H7 (cell line): ENCODE measurements at regions not wholly inside any gene's neighbourhood (a gene's known extent, or its start where the extent isn't known, plus 50 kb on each side); places are given as distances from the start of the nearest gene placed in this dataset.
"Not testable (repeated sequence)": the region's sequence is repeated elsewhere in the genome, so short reads cannot be mapped to it uniquely, and the experiment has no call there.

Experiments used
- DNase-seq: peaks from one replicate; pipeline ENCODE4 v3.0.0; 2012
- H3K27me3 ChIP-seq: 2 replicates; pipeline ENCODE4 v1.6.0; 2011; ENCODE audit warnings: mild to moderate bottlenecking, low read length; ENCODE audit not compliant: control insufficient read depth, insufficient read depth
- H3K36me3 ChIP-seq: replicated peaks from 2 replicates; pipeline ENCODE4 v1.5.1; 2011; ENCODE audit warnings: low read length; ENCODE audit not compliant: control insufficient read depth, insufficient read depth
- H3K4me3 ChIP-seq: 2 replicates; pipeline ENCODE4 v1.5.1; 2011; ENCODE audit warnings: low read depth, mild to moderate bottlenecking, control low read depth, low read length, moderate library complexity; ENCODE audit not compliant: insufficient read depth

- DNase-seq: no peak
- no peaks in the 10 kb centered on the region for H3K36me3 ChIP-seq
Observed at GRCh38 chr4:12924253-12924652, 559.9 kb downstream of the RAB28 start.

GRCh38 chr4:12912896-12913418 is 571.2 kb downstream of the RAB28 start:
- no peaks in the 10 kb centered on the region for H3K36me3 ChIP-seq
- H3K4me3 ChIP-seq: no peak overlapping the region
- no peaks in the 10 kb centered on the region for H3K27me3 ChIP-seq
- no peak for DNase-seq

More at GRCh38 chr4:12924253-12924652, 559.9 kb downstream of the RAB28 start:
- H3K27me3 ChIP-seq: no peaks in the 10 kb centered on the region
- H3K4me3 ChIP-seq: no peak overlapping the region

GRCh38 chr4:12911750-12912358 is 572.3 kb downstream of the RAB28 start:
- Histone ChIP-seq H3K36me3 (no peaks in the 10 kb centered on the region), H3K4me3 (no peak overlapping the region), H3K27me3 (no peaks in the 10 kb centered on the region)
- no peak for DNase-seq

GRCh38 chr4:12903640-12904039 is 580.5 kb downstream of the RAB28 start:
- not testable (repeated sequence) for DNase-seq, H3K36me3 ChIP-seq, H3K4me3 ChIP-seq, H3K27me3 ChIP-seq

GRCh38 chr4:12902735-12903134 is 581.4 kb downstream of the RAB28 start:
- no peak for DNase-seq
- Histone ChIP-seq H3K27me3 (no peaks in the 10 kb centered on the region), H3K36me3 (no peaks in the 10 kb centered on the region), H3K4me3 (no peak overlapping the region)

GRCh38 chr4:12897954-12898353 is 586.2 kb downstream of the RAB28 start:
- no peaks in the 10 kb centered on the region for H3K27me3 ChIP-seq
- no peaks in the 10 kb centered on the region for H3K36me3 ChIP-seq
- no peak for DNase-seq
- no peak overlapping the region for H3K4me3 ChIP-seq

- H3K27me3 ChIP-seq: no peaks in the 10 kb centered on the region
- no peak overlapping the region for H3K4me3 ChIP-seq
- DNase-seq: no peak
- H3K36me3 ChIP-seq: no peaks in the 10 kb centered on the region
Observed at GRCh38 chr4:12894062-12894461, 590.1 kb downstream of the RAB28 start.

- no peaks in the 10 kb centered on the region for H3K27me3 ChIP-seq
- H3K36me3 ChIP-seq: no peaks in the 10 kb centered on the region
- DNase-seq: no peak
- H3K4me3 ChIP-seq: no peak overlapping the region
Observed at GRCh38 chr4:12889054-12889453, 595.1 kb downstream of the RAB28 start.

- Histone ChIP-seq H3K36me3 (no peaks in the 10 kb centered on the region), H3K4me3 (no peak overlapping the region), H3K27me3 (no peaks in the 10 kb centered on the region)
- DNase-seq: peak; percentile 14
Observed at GRCh38 chr4:12884846-12885796, 599.0 kb downstream of the RAB28 start.

GRCh38 chr4:12881945-12882584 is 602.1 kb downstream of the RAB28 start:
- no peak overlapping the region for H3K4me3 ChIP-seq
- no peaks in the 10 kb centered on the region for H3K36me3 ChIP-seq
- no peaks in the 10 kb centered on the region for H3K27me3 ChIP-seq
- DNase-seq: no peak

GRCh38 chr4:12880844-12881243 is 603.3 kb downstream of the RAB28 start:
- Histone ChIP-seq H3K4me3 (no peak overlapping the region), H3K36me3 (no peaks in the 10 kb centered on the region), H3K27me3 (no peaks in the 10 kb centered on the region)
- no peak for DNase-seq

GRCh38 chr4:12879496-12879895 is 604.6 kb downstream of the RAB28 start:
- Histone ChIP-seq H3K36me3 (no peaks in the 10 kb centered on the region), H3K27me3 (no peaks in the 10 kb centered on the region), H3K4me3 (no peak overlapping the region)
- DNase-seq: no peak

GRCh38 chr4:12875640-12876243 is 608.4 kb downstream of the RAB28 start:
- no peak for DNase-seq
- H3K4me3 ChIP-seq: no peak overlapping the region
- H3K27me3 ChIP-seq: no peaks in the 10 kb centered on the region
- H3K36me3 ChIP-seq: no peaks in the 10 kb centered on the region

GRCh38 chr4:12873351-12873750 is 610.8 kb downstream of the RAB28 start:
- DNase-seq: no peak
- Histone ChIP-seq H3K27me3 (no peaks in the 10 kb centered on the region), H3K4me3 (no peak overlapping the region), H3K36me3 (no peaks in the 10 kb centered on the region)
